ENCODE measurements at regions not wholly inside any gene's neighbourhood (a gene's known extent, or its start where the extent isn't known, plus 50 kb on each side); places are given as distances from the start of the nearest gene placed in this dataset. TPM values are rescaled to one million over a fixed set of nuclear protein-coding genes. Genes with fewer than 3 reads are reported as not detected.

DNA sequence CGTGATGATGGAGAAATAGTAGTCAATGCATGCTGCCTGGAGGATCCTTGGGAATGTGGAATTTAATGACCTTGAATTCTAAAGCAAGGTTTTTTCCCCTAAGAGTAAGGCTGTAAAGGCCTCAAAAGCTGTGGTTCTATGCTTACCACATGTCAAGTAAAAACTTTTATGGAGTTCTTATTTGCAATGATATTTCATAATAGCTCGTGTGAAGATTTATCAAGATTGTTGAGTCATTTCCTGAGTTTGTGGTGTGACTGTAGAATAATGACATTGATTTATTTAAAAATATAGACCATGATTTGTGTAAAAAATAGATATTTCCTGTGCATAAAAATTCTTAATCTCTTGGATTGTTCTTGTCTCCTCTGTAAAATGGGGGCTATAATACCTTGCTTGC, 67.5 kb upstream of the SORCS1 start:
- Histone ChIP-seq H3K27me3 (no peaks in the 10 kb centered on the region), H3K4me1 (no peaks in the 10 kb centered on the region), H3K27ac (no peak overlapping the region), H3K36me3 (no peaks in the 10 kb centered on the region), H3K4me3 (no peak overlapping the region), H3K9me3 (peaks cover 0 to 6% (median 0%) of the 10 kb centered on the region in 4 donors)
- WGBS, 2 donors, result 37 to 49% methylated on average over 2 of the region's 2 CpGs
- TF ChIP-seq, protein P1, sequence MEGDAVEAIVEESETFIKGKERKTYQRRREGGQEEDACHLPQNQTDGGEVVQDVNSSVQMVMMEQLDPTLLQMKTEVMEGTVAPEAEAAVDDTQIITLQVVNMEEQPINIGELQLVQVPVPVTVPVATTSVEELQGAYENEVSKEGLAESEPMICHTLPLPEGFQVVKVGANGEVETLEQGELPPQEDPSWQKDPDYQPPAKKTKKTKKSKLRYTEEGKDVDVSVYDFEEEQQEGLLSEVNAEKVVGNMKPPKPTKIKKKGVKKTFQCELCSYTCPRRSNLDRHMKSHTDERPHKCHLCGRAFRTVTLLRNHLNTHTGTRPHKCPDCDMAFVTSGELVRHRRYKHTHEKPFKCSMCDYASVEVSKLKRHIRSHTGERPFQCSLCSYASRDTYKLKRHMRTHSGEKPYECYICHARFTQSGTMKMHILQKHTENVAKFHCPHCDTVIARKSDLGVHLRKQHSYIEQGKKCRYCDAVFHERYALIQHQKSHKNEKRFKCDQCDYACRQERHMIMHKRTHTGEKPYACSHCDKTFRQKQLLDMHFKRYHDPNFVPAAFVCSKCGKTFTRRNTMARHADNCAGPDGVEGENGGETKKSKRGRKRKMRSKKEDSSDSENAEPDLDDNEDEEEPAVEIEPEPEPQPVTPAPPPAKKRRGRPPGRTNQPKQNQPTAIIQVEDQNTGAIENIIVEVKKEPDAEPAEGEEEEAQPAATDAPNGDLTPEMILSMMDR (IDR thresholded peaks at IDR 0.05), result no peak
- TF ChIP-seq EP300 (IDR thresholded peaks at IDR 0.05) (no peak), POLR2A (IDR thresholded peaks at IDR 0.05) (no peak)
- no peak for DNase-seq (ENCODE audit: low spot score in 2 of 2)

DNA sequence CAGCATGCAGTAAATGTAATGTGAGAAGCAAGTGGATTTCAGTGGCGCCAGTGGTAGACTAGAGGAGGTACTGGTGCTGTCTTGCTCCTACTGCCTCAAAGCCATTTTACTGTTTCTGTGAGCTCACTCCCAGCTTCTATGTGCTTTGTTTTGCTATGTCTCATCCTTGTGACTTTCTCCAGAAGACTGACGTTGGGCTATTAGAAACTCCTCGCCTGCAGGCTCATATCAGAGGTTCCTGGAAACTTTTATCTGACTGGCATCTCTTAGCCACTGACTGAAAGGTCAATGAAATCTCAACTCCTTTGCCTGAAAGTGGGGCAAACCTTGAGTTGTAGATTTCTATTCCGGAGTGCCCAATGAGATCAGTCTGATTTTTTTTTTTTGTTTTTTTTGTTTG, 66.4 kb upstream of the SORCS1 start:
- TF ChIP-seq, protein P1 (IDR thresholded peaks at IDR 0.05), result no peak
- TF ChIP-seq POLR2A (IDR thresholded peaks at IDR 0.05) (no peak), EP300 (IDR thresholded peaks at IDR 0.05) (no peak)
- Histone ChIP-seq H3K4me3 (no peak overlapping the region), H3K9me3 (peaks cover 0 to 6% (median 0%) of the 10 kb centered on the region in 4 donors), H3K36me3 (no peaks in the 10 kb centered on the region), H3K27ac (no peak overlapping the region), H3K4me1 (no peaks in the 10 kb centered on the region), H3K27me3 (no peaks in the 10 kb centered on the region)
- no peak for DNase-seq (ENCODE audit: low spot score in 2 of 2)
- WGBS, 2 donors, result 69% methylated on average over 4 of the region's 4 CpGs

DNA sequence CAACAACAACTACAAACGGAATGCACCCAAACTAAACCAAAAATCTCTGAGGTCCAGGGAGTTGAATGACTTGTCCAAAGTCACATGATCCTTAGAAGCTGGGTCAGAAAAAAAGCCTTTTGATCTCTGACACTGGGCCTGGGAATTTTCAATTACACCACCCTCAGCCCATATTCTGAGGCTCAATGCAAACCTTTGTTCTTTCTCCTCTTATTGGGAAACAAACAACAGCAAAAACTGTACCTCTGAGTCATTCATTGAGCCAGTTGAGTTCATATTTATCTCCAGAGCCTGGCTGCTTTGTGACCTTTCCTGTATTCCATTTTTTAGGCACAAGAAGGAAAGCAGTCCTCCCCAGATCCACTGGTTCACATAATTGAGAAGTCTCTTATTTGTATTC, 51.2 kb upstream of the SORCS1 start:
- Histone ChIP-seq H3K27me3 (no peaks in the 10 kb centered on the region), H3K27ac (peak overlapping the region in 2 of 4 donors; percentile 45 to 59), H3K36me3 (no peaks in the 10 kb centered on the region), H3K4me3 (no peak overlapping the region), H3K4me1 (no peaks in the 10 kb centered on the region), H3K9me3 (no peaks in the 10 kb centered on the region)
- TF ChIP-seq POLR2A (IDR thresholded peaks at IDR 0.05), result no peak
- peak in 1 of 2 donors; percentile 62 for TF ChIP-seq EP300 (IDR thresholded peaks at IDR 0.05)
- TF ChIP-seq, protein P1 (IDR thresholded peaks at IDR 0.05), result no peak
- DNase-seq (ENCODE audit: low spot score in 2 of 2), result no peak
- WGBS, 2 donors, result 48% methylated on average over 1 of the region's 1 CpG

Small RNAs in the stretch of these regions (small RNA-seq; reads per million reads assigned to genes)
- not detected for gene AL390123.1
- not detected for gene RNA5SP326
- gene RNU5B-6P, result not detected
- gene RNU6-839P, result not detected

All from tibial nerve (tissue), 4 donors.